GM23248 (cell line): ENCODE measurements at regions not wholly inside any gene's neighbourhood (a gene's known extent, or its start where the extent isn't known, plus 50 kb on each side); places are given as distances from the start of the nearest gene placed in this dataset.

Source experiments
- EZH2 ChIP-seq: fragments of 200-600 bp; sonication (generic); IDR thresholded peaks from 2 replicates; pipeline ENCODE4 v1.6.1; 2018; ENCODE audit warnings: antibody characterized with exemption, mild to moderate bottlenecking; ENCODE audit not compliant: insufficient read depth, poor library complexity, severe bottlenecking
- EZH2phosphoT487 ChIP-seq: fragments of 200-600 bp; sonication (generic); IDR thresholded peaks from 2 replicates; pipeline ENCODE4 v1.6.1; 2018; ENCODE audit warnings: antibody characterized with exemption, moderate library complexity, mild to moderate bottlenecking, low read depth; ENCODE audit not compliant: insufficient read depth

DNA sequence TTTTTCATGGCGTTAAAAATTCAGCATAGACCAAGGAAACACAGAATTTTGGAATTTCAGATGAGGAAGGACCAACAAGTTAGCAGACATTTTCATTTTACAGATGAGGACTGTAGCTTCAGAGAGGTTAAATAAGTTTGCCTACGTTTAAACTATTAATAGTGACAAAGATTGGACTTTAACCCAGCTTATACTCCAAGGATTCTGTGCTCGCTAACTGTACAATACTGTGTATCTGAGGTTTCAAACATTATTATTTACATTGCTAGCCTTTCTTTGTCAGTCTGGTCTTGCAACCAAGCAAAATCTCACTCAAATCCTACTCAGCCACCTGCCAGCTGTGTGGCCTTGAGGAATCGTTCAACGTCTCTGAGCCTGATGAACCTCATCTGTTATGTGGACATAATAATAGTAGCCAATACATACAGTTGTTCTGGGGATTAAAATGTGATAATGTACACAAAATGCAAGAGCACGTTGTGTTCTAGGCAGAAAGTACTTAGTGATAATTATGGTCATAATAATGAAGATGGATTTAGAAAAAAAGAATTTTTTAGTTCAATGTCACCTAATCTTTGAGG is 462.4 kb upstream of the TRIB2 start:
- TF ChIP-seq EZH2phosphoT487 (no peak), EZH2 (no peak)
